ENCODE measurements at regions not wholly inside any gene's neighbourhood (a gene's known extent, or its start where the extent isn't known, plus 50 kb on each side); places are given as distances from the start of the nearest gene placed in this dataset.
"Not testable (repeated sequence)": the region's sequence is repeated elsewhere in the genome, so short reads cannot be mapped to it uniquely, and the experiment has no call there.

DNA sequence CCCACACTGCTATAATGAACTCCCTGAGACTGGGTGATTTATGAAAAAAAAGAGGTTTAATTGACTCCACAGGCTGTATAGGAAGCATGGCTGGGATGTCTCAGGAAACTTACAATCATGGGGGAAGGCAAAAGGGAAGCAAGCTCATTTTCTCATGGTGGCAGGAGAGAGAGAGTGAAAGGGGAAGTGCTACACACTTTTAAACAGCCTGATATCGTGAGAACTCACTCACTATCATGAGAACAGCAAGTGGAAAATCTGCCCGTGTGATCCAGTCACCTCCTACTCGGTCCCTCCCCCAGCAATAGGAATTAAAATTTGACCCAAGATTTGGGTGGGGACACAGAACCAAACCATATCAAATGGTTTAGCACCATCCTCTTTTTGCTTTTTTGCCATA lies 116.6 kb upstream of the CEP162 start:
- no peak for DNase-seq

DNA sequence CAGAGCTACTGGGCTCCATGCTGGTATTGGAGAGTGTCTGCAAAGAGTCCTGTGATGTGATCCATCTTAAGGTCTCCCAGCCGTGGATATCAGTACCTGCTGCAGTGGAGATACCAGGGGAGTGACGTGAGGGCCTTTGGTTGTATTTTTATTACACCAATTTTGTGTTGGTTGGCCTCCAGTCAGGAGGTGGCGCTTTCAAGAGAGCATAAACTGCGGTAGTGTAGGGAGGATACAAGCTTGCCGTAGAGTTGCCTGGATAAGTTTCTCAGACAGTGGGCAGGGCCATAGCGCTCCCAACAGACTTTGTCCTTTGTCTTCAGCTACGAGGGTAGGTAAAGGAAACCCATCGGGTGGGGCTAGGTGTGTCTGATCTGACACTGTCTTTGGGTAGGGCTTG lies 113.0 kb upstream of the CEP162 start:
- no peak for DNase-seq

DNA sequence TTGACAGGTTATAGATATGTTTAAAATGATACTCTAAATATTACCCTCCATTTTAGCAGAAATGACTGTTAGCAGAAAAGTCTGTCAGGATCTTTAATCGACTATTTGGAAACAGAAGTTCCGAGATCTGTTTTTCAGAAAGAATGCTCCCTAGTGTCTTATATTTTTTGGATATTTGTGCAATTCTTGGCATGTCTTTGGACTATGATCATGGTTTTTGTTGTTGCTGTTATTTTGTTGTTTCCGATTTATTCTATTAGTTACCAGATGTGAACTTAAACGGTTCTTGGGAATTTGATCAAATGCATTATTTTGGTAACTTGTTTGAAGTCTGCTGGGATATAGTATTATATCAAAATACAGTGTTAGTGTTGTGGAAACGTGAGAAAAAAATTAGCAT lies 106.4 kb upstream of the CEP162 start:
- DNase-seq, result no peak

DNA sequence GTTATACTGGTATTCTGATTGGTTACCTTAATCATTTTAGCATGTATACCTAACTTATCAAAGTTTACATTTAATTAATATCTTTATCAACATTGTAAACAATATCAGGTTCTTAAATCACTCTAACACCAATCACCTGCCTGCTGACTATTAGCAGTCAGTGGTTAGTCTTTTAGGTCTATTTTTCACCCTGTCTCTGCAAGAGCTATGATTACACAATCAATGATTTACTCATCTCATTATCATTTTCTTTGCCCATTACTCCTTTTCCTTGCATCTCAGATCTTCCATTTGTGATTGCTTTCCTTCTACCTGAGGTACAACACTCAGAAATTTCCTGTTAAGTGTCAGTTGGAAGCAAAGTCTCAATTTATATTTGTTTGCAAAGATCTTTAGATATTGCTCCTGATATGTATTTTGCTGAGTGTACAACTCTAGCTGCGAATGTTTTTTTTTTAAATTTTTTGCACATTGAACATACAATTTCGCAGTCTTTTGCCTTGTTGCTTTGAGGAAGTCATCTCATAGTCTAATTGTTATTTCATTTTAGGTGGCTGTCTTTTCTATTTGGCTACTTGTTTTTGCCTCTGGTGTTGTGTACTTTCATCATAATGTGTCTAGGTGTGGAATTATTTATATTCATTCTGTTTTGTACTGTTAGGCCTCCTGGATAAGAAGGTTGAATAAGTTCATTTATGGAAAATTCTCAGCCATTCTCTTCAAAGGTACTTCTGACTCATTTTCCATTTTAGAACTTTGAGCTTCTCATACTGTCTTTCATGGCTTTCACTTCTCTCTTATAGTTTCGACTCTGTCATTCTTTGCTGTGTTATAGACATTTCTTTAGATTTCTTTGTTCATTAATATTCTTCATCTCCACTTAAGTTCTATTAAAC lies 104.9 kb upstream of the CEP162 start:
- no peak for DNase-seq

DNA sequence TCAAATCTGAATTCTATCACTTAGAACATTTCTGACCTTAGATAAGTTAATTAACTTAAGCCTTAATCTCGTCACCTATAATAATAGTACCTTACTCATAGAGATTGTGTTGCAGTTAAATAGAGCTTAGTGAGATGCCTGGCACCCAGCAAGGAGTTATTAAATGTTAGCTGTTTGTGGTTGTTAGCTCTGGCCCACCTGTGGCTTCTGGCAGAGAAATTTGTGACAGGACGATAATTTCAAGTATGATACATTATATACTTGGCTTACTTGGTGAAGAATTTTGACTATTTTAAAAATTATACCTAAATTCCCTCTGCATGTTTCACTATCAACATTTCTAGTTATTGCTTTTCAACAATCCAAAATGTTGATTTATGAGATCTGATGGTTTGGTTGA lies 102.9 kb upstream of the CEP162 start:
- no peak for DNase-seq

DNA sequence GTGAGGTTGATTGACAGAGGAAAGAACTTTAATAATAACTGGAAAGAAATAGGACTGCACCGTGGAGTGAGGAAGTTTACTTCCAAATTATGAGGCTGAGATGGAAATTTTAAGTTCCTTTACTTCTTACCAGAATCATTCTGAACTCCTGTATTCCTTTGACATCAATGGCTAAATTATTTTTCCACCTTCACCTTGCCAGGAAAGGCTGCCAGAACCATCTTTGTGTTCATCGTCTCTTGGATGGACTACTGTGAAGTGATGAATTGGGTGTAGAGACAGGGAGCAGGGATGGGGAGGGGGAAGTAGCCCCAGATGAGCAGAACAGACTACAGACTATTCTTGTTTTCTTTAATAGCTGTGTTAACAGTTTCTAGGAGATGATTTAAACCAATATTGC lies 102.1 kb upstream of the CEP162 start:
- no peak for DNase-seq

DNA sequence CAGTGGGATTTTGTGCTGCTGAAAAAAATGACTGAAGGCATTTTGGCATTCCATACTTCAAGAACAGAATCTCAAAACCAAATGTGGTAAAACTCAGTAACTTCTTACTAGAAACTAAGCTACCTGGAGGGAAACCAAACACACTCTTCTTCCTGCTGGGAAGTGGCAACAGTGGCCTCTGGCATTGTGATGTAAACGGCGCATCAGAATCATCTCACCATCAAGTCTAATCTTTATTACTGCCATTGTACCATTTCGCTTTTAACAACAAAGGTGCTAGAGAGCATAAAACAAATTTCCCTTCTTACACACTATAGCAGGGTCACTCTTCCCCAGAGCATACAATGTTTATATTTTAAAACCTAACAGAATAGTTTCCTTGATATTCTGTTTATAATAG lies 101.6 kb upstream of the CEP162 start:
- DNase-seq, result no peak

DNA sequence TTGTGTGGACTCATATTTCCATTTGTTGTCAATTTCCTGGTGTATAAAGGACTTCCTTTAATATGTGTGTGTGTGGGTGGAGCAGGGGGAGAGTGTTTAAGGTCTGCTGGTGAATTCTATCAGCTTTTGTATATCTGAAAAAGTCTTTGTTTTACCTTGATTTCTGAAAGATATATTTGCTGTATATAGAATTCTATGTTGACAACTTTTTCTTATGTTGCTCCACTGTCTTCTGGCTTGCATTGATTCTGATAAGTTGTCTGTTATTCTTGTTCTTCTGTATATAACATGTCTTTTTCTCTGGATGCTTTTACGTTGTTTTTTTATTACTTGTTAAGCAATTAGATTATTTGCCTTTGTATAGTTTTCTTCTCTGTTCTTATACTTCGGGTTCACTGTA lies 90.0 kb upstream of the CEP162 start:
- no peak for DNase-seq

DNA sequence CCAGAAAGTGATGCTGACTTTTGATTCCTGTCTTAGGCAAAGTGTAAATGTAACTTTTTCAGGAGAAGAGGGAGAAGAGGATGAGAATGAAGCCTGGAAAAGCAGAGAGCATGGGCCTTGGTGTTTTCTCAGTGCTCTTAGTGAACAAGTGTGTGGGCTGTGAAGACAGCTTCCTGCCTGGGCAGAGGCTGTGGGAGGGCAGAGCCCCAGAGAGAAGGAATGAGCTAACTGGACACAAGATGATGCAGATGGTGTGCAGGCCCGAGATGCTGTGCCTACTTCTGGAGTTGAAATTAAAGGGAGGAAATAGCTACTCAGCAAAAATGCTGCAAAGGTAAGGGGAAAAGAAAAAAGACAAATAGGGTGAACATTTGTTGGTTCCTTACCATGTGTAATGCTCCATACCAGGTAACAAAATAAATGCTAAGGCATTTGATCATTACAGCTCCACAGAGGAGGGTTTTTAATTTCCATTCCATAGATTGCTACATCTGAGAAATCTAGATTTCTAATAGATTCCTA lies 87.0 kb upstream of the CEP162 start:
- DNase-seq, result no peak

DNA sequence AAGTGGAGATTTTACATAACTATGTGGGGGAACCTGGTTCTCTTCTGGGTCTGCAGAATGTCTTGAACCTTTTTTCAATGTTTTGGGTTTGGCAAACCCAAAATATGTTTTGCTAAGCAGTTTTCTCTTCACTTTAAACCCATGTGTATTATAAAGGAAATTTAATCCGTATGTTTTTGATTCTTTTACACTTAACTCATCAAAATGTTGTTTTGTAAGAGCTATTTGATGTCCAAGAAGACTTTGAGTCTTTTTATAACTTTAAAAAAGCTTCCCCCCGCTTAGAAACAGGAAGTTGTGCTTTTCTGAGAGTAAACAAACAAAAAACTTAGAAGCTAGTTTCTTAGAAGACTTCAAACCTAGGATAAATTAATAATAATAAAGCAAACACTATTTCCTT lies 81.9 kb upstream of the CEP162 start:
- no peak for DNase-seq

DNA sequence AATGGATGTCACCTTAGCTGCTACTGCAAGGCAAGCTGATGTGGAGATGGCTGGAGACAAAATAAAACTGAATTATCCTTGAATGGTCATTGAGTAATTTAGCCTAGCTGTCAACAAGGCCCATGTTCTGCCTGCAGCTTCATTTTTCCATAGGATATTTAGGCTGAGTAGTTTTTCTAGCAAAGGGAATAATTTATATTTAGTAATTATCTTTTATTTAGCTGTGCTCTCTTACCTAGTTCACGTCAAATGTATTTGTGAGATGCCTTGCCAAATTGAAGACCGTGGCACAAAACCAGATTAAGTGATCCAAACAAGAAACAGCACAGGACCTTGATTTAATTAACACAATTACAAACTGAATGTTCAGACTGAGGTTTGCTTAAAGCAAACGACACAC lies 77.4 kb upstream of the CEP162 start:
- no peak for DNase-seq

DNA sequence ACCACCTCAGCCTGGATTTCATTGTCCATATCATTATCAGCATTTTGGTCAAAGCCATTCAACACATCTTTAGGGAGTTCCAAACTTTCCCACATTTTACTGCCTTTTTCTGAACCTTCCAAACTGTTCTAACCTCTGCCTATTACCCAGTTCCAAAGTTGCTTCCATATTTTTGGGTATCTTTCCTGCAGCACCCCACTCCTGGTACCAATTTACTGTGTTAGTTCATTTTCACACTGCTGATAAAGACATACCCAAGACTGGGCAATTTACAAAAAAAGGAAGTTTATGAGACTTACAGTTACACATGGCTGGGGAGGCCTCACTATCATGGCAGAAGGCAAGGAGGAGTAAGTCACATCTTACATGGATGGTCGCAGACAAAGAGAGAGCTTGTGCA lies 63.6 kb upstream of the CEP162 start:
- not testable (repeated sequence) for DNase-seq

DNA sequence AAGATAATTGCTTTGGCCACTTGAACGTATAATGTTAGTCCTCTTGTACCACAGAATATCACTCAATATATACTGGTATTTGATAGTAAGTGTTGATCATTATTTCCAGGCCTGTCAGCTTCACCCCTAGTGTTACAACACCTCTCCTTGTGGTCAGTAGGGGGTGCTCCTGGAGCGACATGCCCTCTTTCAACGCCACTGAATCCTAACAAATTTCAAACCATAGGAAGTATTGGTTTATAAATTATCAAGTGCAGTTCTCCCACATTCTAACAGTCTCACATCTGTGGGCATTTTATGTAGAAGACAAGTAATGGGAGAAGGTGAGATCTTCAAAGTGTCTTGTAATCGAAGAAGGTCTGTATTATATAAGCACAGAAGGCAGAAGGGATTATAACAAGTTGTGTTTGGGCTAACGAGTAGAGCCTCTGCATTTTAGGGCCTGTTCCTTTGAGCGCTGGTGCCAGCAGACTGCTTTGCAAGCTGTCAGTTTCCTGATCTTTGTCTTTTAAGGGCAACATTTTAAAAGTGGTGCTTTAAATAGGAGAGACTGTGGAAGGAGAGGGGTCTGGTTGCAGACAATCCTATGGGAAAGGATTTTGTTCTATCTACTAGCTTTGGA lies 57.1 kb upstream of the CEP162 start:
- no peak for DNase-seq

DNA sequence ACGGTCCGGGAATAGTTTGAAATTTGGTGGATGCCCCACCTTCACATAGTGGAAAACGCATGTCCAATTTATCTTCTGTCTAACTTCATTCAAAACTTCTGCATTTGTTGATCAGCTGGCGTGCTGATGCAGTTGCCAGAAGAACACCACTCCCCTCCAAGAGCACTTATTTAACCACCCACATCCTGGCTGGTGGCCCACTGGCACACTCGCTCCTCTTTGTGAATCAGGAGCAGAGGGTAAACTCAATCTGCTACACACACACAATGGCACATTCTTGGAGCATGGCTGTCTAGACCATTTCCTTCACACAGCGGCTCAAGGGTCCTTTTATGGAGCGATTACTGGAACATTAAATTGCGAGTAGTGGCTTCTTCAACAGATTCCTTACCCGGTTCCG lies 55.1 kb upstream of the CEP162 start:
- DNase-seq, result no peak

DNA sequence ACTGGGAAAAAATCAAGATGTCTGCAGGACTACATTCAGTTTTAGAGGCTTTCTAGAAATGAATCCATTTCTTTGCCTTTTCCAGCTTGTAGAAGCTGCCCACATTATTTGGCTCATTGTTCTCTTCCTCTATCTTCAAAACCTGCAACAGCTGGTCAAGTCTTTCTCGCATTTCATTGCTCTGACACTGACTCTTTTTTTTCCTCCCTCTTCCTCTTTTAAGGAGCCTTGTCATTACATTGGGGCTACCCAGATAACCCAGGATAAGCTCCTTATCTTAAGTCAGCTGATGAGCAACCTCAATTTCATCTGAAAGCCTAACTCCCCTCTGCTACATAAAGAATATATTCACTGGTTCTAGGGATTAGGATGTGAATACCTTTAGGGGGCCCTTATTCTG lies 53.2 kb upstream of the CEP162 start:
- DNase-seq, result no peak

DNA sequence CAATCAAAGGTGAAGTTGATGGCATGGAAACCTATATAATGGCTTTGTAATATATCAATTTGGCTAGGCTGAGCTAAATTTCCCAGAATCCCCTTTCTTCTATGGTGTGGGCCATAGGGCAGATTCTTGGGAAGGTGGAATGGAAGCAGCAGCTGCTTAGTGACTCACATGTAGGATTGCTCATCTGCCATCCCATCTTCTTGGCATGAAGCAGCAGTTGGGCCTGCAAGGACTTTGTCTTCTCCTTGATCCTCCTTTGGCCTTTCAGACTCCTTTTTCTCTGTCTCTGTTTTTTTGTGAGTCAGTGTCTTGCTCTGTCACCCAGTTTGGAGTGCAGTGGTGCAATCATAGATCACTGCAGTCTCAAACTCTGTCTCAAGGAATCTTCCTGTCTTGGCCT lies 52.6 kb upstream of the CEP162 start:
- DNase-seq, result no peak

DNA sequence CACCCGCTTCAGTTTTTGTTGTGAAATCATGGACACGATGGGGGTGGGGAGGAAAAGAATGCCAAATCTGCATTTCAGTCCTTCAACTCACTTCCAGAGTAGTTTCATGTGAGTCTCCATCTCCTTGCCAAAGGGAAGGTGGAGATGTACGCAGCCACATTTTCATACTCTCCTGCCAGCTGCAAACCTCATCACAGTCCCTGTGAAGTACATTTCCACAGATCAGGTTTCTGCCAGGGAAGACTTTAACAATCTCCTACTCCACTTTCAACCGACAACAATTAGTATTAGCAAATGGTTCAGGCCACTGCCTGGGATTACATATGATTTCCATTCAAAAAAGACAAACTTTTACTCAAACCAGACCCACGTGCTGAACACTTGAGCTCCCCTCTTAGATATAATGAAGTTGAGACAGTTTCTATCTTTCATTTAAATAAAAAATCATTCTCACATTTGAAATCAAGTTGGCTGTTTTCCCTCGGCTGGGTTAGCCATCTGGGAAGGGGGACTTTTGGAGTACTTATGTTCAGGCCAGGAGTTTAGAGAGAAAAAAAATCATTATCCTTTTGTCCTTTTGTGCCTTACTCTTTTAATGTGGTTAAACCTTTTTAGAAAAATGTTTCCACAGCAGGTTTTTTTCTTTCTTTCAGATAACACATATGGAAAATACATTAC lies 51.0 kb upstream of the CEP162 start:
- no peak for DNase-seq
